Keratinocyte (primary cell): ENCODE measurements at regions not wholly inside any gene's neighbourhood (a gene's known extent, or its start where the extent isn't known, plus 50 kb on each side); places are given as distances from the start of the nearest gene placed in this dataset.

Experiments
- EZH2 ChIP-seq: IDR thresholded peaks from one replicate; pipeline ENCODE4 v1.6.1; 2012; ENCODE audit warnings: inconsistent platforms, mild to moderate bottlenecking, low read length, moderate library complexity
- TF ChIP-seq, protein P1 (sequence below), 3 experiments: IDR thresholded peaks in 1 of 3; conservative IDR thresholded peaks in 1 of 3; optimal IDR thresholded peaks in 1 of 3; 2 replicates in 2 of 3; 3 replicates in 1 of 3; pipeline versions ENCODE3 to v1.5.1; 2011; ENCODE audit warnings: low read length in 3 of 3, mild to moderate bottlenecking in 3 of 3, moderate library complexity in 2 of 3, control low read depth in 1 of 3, inconsistent platforms in 1 of 3; ENCODE audit not compliant: insufficient read depth in 2 of 3; ENCODE audit errors: extremely low read depth in 1 of 3

DNA sequence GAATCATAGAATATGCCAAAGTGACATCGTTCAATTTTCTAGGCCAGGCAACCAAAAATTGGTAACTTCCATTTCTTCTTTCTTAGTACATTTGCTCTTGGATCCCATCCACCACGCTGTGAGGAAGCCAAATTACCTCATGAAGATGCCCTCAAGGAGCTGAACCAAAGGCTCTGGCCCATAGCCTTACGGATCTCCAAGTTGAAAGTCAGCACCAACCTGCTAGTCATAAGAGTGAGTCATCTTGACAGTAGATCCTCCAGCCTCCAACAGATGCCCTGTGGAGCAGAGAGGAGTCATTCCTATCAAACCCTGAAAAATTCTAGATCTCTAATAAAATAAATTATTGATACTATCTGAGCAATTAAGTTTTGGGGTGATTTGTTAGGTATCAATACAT lies 322.5 kb upstream of the COL8A1 start:
- TF ChIP-seq, protein P1, sequence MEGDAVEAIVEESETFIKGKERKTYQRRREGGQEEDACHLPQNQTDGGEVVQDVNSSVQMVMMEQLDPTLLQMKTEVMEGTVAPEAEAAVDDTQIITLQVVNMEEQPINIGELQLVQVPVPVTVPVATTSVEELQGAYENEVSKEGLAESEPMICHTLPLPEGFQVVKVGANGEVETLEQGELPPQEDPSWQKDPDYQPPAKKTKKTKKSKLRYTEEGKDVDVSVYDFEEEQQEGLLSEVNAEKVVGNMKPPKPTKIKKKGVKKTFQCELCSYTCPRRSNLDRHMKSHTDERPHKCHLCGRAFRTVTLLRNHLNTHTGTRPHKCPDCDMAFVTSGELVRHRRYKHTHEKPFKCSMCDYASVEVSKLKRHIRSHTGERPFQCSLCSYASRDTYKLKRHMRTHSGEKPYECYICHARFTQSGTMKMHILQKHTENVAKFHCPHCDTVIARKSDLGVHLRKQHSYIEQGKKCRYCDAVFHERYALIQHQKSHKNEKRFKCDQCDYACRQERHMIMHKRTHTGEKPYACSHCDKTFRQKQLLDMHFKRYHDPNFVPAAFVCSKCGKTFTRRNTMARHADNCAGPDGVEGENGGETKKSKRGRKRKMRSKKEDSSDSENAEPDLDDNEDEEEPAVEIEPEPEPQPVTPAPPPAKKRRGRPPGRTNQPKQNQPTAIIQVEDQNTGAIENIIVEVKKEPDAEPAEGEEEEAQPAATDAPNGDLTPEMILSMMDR (optimal IDR thresholded peaks at IDR 0.05 in 1 of 3, IDR thresholded peaks at IDR 0.05 in 1 of 3, conservative IDR thresholded peaks at IDR 0.05 in 1 of 3; ENCODE audit: extremely low read depth in 1 of 3, insufficient read depth in 2 of 3, low read length in 3 of 3), result no peak
- no peak for TF ChIP-seq EZH2
